ENCODE measurements at regions not wholly inside any gene's neighbourhood (a gene's known extent, or its start where the extent isn't known, plus 50 kb on each side); places are given as distances from the start of the nearest gene placed in this dataset.
"Not testable (repeated sequence)": the region's sequence is repeated elsewhere in the genome, so short reads cannot be mapped to it uniquely, and the experiment has no call there.

DNA sequence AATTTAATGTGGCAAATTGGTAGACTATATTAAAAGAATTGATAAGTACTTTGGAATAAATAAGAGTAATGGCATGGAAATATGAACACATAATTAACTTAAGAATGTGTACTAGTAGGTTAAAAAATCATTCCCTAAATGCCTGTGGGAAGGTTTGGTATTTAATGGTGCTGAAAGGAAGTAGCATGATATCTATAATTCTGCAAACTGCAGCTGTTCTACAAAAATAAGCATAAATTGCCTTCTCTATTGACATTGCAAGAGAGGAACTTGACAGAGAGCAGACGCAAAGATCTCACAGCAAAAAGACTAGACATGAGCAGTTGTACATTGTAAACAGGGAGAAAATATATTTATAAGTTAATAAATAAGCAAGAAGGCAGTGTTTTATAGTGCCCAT lies 752.5 kb upstream of the PCDH10 start:
- H3K36me3 ChIP-seq (ENCODE audit: control insufficient read depth, insufficient read depth, low read length): no peaks in the 10 kb centered on the region
- H3K4me1 ChIP-seq (ENCODE audit: control insufficient read depth, insufficient read depth, low read length): no peaks in the 10 kb centered on the region
- no peaks in the 10 kb centered on the region for H3K27me3 ChIP-seq (ENCODE audit: control insufficient read depth, insufficient read depth, low read length)
- H3K27ac ChIP-seq (ENCODE audit: low read length): no peak overlapping the region
- no peak overlapping the region for H3K4me3 ChIP-seq (ENCODE audit: low read length)
- DNase-seq: no peak
- H3K9me3 ChIP-seq (replicated peaks; ENCODE audit: control insufficient read depth, low read depth, low read length): no peaks in the 10 kb centered on the region
- no CpG with 5 or more reads among the region's 1 CpG for WGBS (ENCODE audit: insufficient coverage)

- H3K4me1 ChIP-seq (ENCODE audit: control insufficient read depth, insufficient read depth, low read length): no peaks in the 10 kb centered on the region
- H3K36me3 ChIP-seq (ENCODE audit: control insufficient read depth, insufficient read depth, low read length): no peaks in the 10 kb centered on the region
- no peak overlapping the region for H3K4me3 ChIP-seq (ENCODE audit: low read length)
- WGBS (ENCODE audit: insufficient coverage): 83% methylated on average over 1 of the region's 3 CpGs
- H3K27me3 ChIP-seq (ENCODE audit: control insufficient read depth, insufficient read depth, low read length): peaks cover 2% of the 10 kb centered on the region
- DNase-seq: no peak
- peaks cover 5% of the 10 kb centered on the region for H3K9me3 ChIP-seq (replicated peaks; ENCODE audit: control insufficient read depth, low read depth, low read length)
- H3K27ac ChIP-seq (ENCODE audit: low read length): no peak overlapping the region
Measured at GRCh38 chr4:132417220-132417619, 731.9 kb upstream of the PCDH10 start.

DNA sequence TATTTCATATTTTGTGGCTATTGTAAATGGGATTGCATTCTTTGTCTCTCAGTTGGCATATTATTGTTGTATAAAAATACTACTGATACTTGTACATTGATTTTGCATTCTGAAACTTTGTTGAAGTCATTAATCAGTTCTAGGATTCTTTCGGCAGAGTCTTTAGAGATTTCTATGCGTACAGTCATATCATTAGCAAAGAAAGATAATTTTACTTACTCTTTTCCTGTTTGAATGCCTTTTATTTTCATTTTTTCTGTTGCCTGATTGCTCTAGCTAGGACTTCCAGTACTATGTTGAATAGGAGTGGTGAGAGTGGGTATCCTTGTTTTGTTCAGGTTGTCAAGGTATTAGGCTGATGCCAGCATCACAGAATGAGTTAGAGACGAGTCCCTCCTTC lies 722.0 kb upstream of the PCDH10 start:
- no peak for DNase-seq
- no peaks in the 10 kb centered on the region for H3K36me3 ChIP-seq (ENCODE audit: control insufficient read depth, insufficient read depth, low read length)
- no CpG with 5 or more reads among the region's 3 CpGs for WGBS (ENCODE audit: insufficient coverage)
- no peaks in the 10 kb centered on the region for H3K4me1 ChIP-seq (ENCODE audit: control insufficient read depth, insufficient read depth, low read length)
- no peak overlapping the region for H3K27ac ChIP-seq (ENCODE audit: low read length)
- no peaks in the 10 kb centered on the region for H3K9me3 ChIP-seq (replicated peaks; ENCODE audit: control insufficient read depth, low read depth, low read length)
- no peak overlapping the region for H3K4me3 ChIP-seq (ENCODE audit: low read length)
- no peaks in the 10 kb centered on the region for H3K27me3 ChIP-seq (ENCODE audit: control insufficient read depth, insufficient read depth, low read length)

GRCh38 chr4:132437117-132437516 lies 712.0 kb upstream of the PCDH10 start:
- Histone ChIP-seq H3K27ac (ENCODE audit: low read length) (no peak overlapping the region), H3K27me3 (ENCODE audit: control insufficient read depth, insufficient read depth, low read length) (no peaks in the 10 kb centered on the region), H3K4me1 (ENCODE audit: control insufficient read depth, insufficient read depth, low read length) (no peaks in the 10 kb centered on the region), H3K36me3 (ENCODE audit: control insufficient read depth, insufficient read depth, low read length) (no peaks in the 10 kb centered on the region), H3K4me3 (ENCODE audit: low read length) (no peak overlapping the region), H3K9me3 (replicated peaks; ENCODE audit: control insufficient read depth, low read depth, low read length) (no peaks in the 10 kb centered on the region)
- no peak for DNase-seq

GRCh38 chr4:132445386-132445785 lies 703.7 kb upstream of the PCDH10 start:
- WGBS (ENCODE audit: insufficient coverage): no CpG with 5 or more reads among the region's 3 CpGs
- no peaks in the 10 kb centered on the region for H3K27me3 ChIP-seq (ENCODE audit: control insufficient read depth, insufficient read depth, low read length)
- H3K4me1 ChIP-seq (ENCODE audit: control insufficient read depth, insufficient read depth, low read length): no peaks in the 10 kb centered on the region
- no peaks in the 10 kb centered on the region for H3K36me3 ChIP-seq (ENCODE audit: control insufficient read depth, insufficient read depth, low read length)
- H3K4me3 ChIP-seq (ENCODE audit: low read length): no peak overlapping the region
- H3K9me3 ChIP-seq (replicated peaks; ENCODE audit: control insufficient read depth, low read depth, low read length): peaks cover 5% of the 10 kb centered on the region
- DNase-seq: no peak
- no peak overlapping the region for H3K27ac ChIP-seq (ENCODE audit: low read length)

DNA sequence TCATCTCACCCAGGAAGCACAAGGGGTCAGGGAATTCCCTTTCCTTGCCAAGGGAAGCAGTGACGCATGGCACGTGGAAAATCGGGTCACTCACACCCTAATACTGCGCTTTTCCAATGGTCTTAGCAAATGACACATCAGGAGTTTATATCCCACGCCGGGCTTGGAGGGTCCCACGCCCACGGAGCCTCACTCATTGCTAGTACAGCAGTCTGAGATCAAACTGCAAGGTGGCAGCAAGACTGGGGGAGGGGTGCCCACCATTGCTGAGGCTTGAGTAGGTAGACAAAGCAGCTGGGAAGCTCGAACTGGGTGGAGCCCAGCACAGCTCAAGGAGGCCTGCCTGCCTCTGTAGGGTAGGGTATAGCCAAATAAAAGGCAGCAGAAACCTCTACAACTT lies 691.1 kb upstream of the PCDH10 start:
- H3K27me3 ChIP-seq (ENCODE audit: control insufficient read depth, insufficient read depth, low read length); H3K36me3 ChIP-seq (ENCODE audit: control insufficient read depth, insufficient read depth, low read length); H3K4me3 ChIP-seq (ENCODE audit: low read length); H3K27ac ChIP-seq (ENCODE audit: low read length); H3K9me3 ChIP-seq (replicated peaks; ENCODE audit: control insufficient read depth, low read depth, low read length); DNase-seq; H3K4me1 ChIP-seq (ENCODE audit: control insufficient read depth, insufficient read depth, low read length): not testable (repeated sequence)
- 88% methylated on average over 8 of the region's 9 CpGs for WGBS (ENCODE audit: insufficient coverage)

DNA sequence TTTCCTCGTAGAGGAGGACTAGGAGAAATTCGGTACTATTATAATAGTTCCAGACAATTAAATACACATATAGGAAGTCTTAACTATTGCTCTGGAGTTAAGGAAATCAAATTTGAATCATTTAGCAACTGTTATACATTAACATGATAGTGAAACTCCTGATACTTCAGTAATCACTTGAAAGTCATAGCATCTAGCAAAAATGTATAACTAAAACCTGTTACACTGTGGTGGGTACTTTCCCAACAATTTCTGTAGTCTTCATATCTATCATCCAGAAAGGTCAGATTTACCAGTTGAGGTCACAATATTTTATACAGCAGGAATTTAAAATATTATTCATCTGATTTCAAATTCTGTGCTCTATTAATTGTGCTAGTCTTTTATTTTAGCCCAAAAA lies 669.6 kb upstream of the PCDH10 start:
- no peaks in the 10 kb centered on the region for H3K9me3 ChIP-seq (replicated peaks; ENCODE audit: control insufficient read depth, low read depth, low read length)
- H3K36me3 ChIP-seq (ENCODE audit: control insufficient read depth, insufficient read depth, low read length): no peaks in the 10 kb centered on the region
- no peaks in the 10 kb centered on the region for H3K4me1 ChIP-seq (ENCODE audit: control insufficient read depth, insufficient read depth, low read length)
- no peak overlapping the region for H3K4me3 ChIP-seq (ENCODE audit: low read length)
- no peaks in the 10 kb centered on the region for H3K27me3 ChIP-seq (ENCODE audit: control insufficient read depth, insufficient read depth, low read length)
- no CpG with 5 or more reads among the region's 2 CpGs for WGBS (ENCODE audit: insufficient coverage)
- H3K27ac ChIP-seq (ENCODE audit: low read length): no peak overlapping the region
- no peak for DNase-seq

DNA sequence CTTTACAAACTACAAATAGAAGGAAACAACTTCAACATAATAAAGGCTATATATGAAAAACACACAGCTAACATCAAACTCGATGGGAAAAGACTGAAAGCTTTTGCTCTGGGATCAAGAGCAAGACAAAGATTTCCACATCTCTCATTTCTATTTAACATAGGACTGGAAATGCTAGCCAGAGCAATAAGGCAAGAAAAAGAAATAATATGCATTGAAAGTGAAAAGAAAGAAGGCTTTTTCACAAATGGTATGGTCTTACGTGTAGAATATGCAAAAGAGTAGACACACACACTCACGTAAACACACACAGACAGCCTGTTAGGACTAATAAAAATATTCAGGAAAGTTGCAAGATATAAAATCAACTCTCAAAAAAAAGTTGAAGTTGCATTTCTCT lies 660.5 kb upstream of the PCDH10 start:
- no peak overlapping the region for H3K4me3 ChIP-seq (ENCODE audit: low read length)
- no peaks in the 10 kb centered on the region for H3K27me3 ChIP-seq (ENCODE audit: control insufficient read depth, insufficient read depth, low read length)
- no peaks in the 10 kb centered on the region for H3K4me1 ChIP-seq (ENCODE audit: control insufficient read depth, insufficient read depth, low read length)
- no CpG with 5 or more reads among the region's 3 CpGs for WGBS (ENCODE audit: insufficient coverage)
- no peak for DNase-seq
- no peaks in the 10 kb centered on the region for H3K36me3 ChIP-seq (ENCODE audit: control insufficient read depth, insufficient read depth, low read length)
- H3K9me3 ChIP-seq (replicated peaks; ENCODE audit: control insufficient read depth, low read depth, low read length): peaks cover 2% of the 10 kb centered on the region
- no peak overlapping the region for H3K27ac ChIP-seq (ENCODE audit: low read length)

DNA sequence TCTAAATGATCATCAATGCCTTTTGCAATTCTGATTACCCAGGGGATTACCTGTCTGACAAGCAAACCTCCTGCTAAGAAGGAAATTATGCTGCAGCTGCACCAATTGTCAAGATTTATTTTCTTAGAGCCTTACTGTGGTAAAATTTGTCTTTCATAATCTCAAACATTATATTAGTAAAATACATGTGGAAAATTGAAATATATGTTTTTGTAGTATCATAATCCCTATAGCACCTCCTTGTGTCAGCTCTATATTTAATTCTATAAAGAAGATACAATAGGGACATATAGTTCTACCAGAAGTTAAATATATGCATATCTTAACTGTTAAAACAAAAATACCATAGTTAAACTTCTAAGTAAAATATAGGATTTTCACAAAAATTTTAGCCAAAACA lies 655.6 kb upstream of the PCDH10 start:
- H3K27me3 ChIP-seq (ENCODE audit: control insufficient read depth, insufficient read depth, low read length): no peaks in the 10 kb centered on the region
- DNase-seq: peak; percentile 0
- H3K4me1 ChIP-seq (ENCODE audit: control insufficient read depth, insufficient read depth, low read length): no peaks in the 10 kb centered on the region
- H3K36me3 ChIP-seq (ENCODE audit: control insufficient read depth, insufficient read depth, low read length): no peaks in the 10 kb centered on the region
- no peak overlapping the region for H3K4me3 ChIP-seq (ENCODE audit: low read length)
- H3K27ac ChIP-seq (ENCODE audit: low read length): no peak overlapping the region
- H3K9me3 ChIP-seq (replicated peaks; ENCODE audit: control insufficient read depth, low read depth, low read length): no peaks in the 10 kb centered on the region

- 45% methylated on average over 7 of the region's 9 CpGs for WGBS (ENCODE audit: insufficient coverage)
- not testable (repeated sequence) for DNase-seq; H3K4me3 ChIP-seq (ENCODE audit: low read length); H3K36me3 ChIP-seq (ENCODE audit: control insufficient read depth, insufficient read depth, low read length); H3K9me3 ChIP-seq (replicated peaks; ENCODE audit: control insufficient read depth, low read depth, low read length); H3K27ac ChIP-seq (ENCODE audit: low read length); H3K4me1 ChIP-seq (ENCODE audit: control insufficient read depth, insufficient read depth, low read length); H3K27me3 ChIP-seq (ENCODE audit: control insufficient read depth, insufficient read depth, low read length)
Measured at GRCh38 chr4:132495267-132495812, 653.8 kb upstream of the PCDH10 start.

GRCh38 chr4:132498215-132498614 lies 650.9 kb upstream of the PCDH10 start:
- Histone ChIP-seq H3K27me3 (ENCODE audit: control insufficient read depth, insufficient read depth, low read length) (no peaks in the 10 kb centered on the region), H3K36me3 (ENCODE audit: control insufficient read depth, insufficient read depth, low read length) (no peaks in the 10 kb centered on the region), H3K4me3 (ENCODE audit: low read length) (no peak overlapping the region), H3K4me1 (ENCODE audit: control insufficient read depth, insufficient read depth, low read length) (no peaks in the 10 kb centered on the region), H3K27ac (ENCODE audit: low read length) (no peak overlapping the region), H3K9me3 (replicated peaks; ENCODE audit: control insufficient read depth, low read depth, low read length) (no peaks in the 10 kb centered on the region)
- no peak for DNase-seq
- no CpG with 5 or more reads among the region's 2 CpGs for WGBS (ENCODE audit: insufficient coverage)
